ENCODE measurements at regions not wholly inside any gene's neighbourhood (a gene's known extent, or its start where the extent isn't known, plus 50 kb on each side); places are given as distances from the start of the nearest gene placed in this dataset.
"Not testable (repeated sequence)": the region's sequence is repeated elsewhere in the genome, so short reads cannot be mapped to it uniquely, and the experiment has no call there.

DNA sequence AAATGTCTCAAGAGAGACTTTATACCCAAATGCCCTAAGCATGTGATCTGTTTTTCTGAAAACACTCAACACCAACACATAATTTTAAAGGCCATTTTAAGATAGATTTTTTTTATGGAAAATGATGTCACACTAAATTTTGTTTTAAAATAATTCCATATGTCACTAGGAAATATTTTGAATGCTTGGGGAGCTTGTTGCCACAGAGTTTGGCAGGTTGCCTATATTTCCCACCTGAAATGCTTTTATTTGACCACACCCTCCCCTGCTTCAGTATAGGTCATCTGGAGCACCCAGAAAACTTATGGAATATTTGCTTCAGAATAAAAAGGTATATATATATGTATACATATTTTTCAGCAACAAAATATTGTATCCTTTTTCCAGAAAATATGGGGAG, 180.0 kb upstream of the ANK3 start:
- DNase-seq (ENCODE audit: low spot score) = no peak

DNA sequence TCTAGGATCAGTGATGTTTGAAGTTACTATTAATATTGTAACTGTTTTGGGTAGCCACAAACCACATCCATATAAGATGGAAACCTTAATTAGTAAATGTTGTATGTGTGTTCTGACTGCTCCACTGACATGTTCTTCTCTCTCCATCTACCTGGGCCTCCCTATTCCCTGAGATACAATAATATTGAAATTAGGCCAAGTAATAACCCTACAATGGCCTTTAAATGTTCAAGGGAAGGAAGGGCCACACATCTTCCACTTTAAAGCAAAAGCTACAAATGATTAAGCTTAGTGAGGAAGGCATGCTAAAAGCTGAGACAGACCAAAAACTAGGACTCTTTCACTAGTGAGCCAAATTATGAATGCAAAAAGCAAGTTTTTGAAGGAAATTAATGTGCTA, 176.4 kb upstream of the ANK3 start:
- no peak for DNase-seq (ENCODE audit: low spot score)

DNA sequence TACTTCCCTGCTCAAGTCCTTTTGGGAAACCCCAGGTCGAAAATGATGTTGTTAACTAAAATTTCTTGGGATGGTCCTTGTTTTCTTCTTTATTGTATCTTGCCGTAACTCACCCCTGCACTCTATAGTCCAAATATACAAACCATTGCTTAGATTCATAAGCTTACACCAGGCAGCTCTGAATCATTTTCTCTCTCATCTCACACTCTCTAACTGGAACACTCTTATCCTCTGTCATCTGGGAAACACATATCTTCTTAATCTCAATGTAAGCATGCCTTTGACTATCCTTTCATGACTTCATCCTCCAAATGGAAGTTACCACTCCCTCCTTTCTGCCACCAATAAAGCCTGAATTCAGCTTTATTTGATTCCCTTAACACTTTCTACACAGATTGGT, 175.8 kb upstream of the ANK3 start:
- no peak for DNase-seq (ENCODE audit: low spot score)

- no peak for DNase-seq (ENCODE audit: low spot score)
Observed at GRCh38 chr10:60564475-60564874, 174.8 kb upstream of the ANK3 start.

DNA sequence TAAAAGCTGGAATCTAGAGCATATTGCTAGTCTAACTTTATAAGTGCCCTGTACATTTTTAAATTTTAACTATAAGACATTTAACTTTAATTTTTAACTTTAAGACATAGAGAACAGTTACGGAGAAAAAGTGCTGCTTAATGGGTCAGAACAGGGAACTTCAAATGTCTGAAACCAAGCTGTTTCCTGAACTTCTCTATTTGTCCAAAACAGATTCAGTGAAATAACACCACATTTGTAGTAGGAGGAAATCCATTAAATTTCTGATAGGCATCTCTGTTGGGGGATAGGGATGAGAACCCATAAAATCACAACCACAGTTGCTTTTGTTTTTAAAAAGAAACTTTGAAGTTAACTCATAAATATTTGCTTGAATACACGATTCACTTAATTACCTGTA, 170.8 kb upstream of the ANK3 start:
- no peak for DNase-seq (ENCODE audit: low spot score)

DNA sequence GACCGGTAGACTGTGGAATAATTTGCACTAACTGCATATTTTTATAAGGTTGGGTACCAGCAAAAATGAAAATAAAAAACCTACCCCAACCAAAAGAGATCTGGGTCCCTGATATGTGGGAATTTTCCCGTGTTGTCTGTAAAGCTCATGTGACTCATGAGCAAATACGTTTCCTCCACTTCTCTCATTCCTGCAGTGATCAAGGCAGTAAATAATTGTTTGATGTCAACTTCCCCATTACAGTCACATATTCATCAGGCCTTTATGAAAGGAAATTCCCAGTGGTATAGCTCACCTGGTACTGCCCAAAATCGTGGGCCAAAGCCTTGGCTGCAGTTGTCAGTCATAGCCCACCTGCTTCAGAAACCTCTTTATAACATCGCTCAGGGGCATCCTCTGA, 166.0 kb upstream of the ANK3 start:
- DNase-seq (ENCODE audit: low spot score) = no peak

- DNase-seq (ENCODE audit: low spot score) = peak; percentile 7
Observed at GRCh38 chr10:60549686-60550085, 160.0 kb upstream of the ANK3 start.

GRCh38 chr10:60542657-60543056, 153.0 kb upstream of the ANK3 start:
- no peak for DNase-seq (ENCODE audit: low spot score)

GRCh38 chr10:60541451-60541850, 151.8 kb upstream of the ANK3 start:
- DNase-seq (ENCODE audit: low spot score) = no peak

DNA sequence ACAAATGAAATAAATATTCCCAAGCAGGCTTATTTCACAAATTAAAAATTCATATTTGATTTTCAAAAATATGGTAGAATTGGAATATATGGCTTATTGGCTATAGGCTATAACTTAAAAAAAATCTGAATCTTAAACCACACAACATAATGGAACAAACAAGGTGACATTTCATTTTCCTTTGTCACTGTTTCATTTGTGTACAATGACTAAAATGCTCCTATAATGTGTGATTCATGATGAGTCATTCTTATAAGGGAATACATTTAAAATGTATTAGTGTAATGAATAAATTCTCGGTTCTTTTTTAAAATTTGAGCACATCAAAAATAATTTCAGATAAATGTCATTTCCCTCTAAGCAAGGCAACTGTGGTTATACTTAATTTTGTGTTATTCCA, 148.0 kb upstream of the ANK3 start:
- no peak for DNase-seq (ENCODE audit: low spot score)

- peak; percentile 34 for DNase-seq (ENCODE audit: low spot score)
Observed at GRCh38 chr10:60536529-60537114, 146.9 kb upstream of the ANK3 start.

GRCh38 chr10:60535427-60535826, 145.8 kb upstream of the ANK3 start:
- DNase-seq (ENCODE audit: low spot score) = no peak

- no peak for DNase-seq (ENCODE audit: low spot score)
Observed at GRCh38 chr10:60534761-60535389, 145.2 kb upstream of the ANK3 start.

- no peak for DNase-seq (ENCODE audit: low spot score)
Observed at GRCh38 chr10:60532696-60533468, 143.2 kb upstream of the ANK3 start.

GRCh38 chr10:60531006-60531405, 141.3 kb upstream of the ANK3 start:
- DNase-seq (ENCODE audit: low spot score) = no peak

- no peak for DNase-seq (ENCODE audit: low spot score)
Observed at GRCh38 chr10:60527676-60528075, 138.0 kb upstream of the ANK3 start.

DNA sequence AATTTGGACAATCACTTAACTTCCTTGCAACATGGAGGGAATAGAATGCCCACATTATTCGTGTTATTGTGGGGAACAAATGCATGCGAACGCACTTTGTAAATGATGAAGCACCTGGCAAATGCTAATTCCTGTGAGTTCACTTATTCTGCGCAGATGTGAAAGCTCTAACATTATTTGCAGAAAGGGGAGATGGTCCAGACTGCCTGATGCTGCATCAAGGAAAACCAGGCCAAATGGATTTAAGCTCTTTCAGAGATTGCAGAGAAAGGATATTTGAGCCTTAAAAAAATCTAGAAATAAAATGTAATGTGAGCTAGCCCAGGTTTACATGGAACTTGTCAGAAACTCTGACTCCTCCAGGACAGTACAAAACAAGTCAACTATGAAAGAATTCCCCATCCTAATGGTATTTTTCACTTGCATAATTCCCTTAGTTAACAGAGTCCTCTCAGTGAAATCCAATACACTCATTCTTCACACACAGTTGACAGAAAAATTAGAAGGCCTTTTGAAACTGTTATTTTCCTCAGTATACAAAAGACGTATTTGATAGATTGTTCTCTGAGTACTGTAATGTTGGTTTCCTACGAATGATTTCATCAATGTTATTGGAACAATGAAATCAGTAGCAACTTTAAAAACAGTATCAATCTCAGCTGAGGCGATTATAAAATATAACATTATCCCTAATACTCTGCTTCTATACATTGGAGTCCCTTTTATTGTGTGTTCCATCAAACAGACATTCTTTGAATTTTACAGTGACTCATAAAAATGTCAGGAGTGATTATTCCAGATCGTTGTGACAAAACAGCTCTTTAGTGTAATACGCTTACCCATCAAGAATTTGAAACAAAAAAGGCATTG, 136.3 kb upstream of the ANK3 start:
- DNase-seq (ENCODE audit: low spot score) = no peak

GRCh38 chr10:60524541-60524940, 134.9 kb upstream of the ANK3 start:
- DNase-seq (ENCODE audit: low spot score) = no peak

DNA sequence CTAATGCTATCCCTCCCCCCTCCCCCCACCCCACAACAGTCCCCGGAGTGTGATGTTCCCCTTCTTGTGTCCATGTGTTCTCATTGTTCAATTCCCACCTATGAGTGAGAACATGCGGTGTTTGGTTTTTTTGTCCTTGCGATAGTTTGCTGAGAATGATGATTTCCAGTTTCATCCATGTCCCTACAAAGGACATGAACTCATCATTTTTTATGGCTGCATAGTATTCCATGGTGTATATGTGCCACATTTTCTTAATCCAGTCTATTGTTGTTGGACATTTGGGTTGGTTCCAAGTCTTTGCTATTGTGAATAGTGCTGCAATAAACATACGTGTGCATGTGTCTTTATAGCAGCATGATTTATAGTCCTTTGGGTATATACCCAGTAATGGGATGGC, 133.7 kb upstream of the ANK3 start:
- not testable (repeated sequence) for DNase-seq (ENCODE audit: low spot score)

- DNase-seq (ENCODE audit: low spot score) = no peak
Observed at GRCh38 chr10:60522617-60523016, 132.9 kb upstream of the ANK3 start.

DNA sequence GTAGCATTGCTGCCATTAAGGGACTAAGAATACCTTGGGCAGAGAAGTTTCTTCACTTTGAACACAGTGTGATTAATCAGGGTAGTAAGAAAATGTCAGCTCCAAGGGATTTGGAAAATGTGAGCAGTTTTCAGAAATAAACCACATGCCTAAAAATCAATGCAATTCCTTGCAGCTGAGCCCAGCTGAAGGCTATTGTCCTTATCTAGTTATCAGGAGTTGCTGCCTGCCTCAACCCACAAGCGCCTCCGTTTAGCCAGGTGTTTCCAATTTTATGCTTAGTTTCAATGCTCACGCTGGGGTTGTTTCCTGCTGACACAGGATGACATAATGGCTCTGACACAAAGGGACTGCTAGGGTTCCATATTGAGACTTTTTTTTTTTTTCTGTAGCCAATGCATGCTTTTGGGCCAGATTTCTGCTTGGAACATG, 132.3 kb upstream of the ANK3 start:
- no peak for DNase-seq (ENCODE audit: low spot score)

DNA sequence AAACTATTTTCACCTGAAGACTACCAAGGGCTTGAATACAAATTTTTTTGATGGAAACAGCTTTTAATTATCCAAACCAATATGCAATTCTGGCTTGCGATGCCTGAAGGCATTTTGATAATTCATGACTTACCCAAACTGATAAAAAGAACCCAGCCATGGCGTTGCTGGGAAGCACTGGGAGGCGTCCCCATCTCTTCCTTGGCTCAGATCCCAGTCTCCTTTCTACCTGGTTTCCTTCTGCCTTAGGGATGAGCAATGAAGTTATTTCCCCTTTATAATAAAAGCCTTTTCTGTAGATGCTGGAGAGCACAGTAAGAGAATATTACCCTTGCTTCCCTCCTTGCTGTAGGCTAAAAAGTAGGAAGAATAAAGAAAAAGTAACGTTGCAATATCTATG, 129.1 kb upstream of the ANK3 start:
- no peak for DNase-seq (ENCODE audit: low spot score)

DNA sequence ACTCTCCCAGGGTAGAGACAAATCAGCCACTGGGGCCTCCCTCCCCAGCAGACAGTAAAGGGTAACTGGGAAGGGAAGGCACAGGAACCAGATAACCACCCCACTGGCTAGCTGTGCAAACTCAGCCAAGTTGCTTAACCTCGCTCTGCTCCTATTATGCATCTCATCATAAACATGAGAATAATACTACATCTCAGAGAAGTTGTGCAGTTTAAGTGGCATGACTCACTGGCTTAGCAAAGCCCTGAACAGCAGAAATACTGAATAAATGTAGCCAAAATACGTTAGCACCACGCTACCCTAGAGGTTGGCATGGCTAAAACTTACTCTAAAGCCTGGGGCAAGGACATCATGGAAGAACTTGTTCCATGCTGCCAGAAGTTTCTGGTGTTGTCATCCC, 128.1 kb upstream of the ANK3 start:
- DNase-seq (ENCODE audit: low spot score) = no peak
